ENCODE measurements at regions not wholly inside any gene's neighbourhood (a gene's known extent, or its start where the extent isn't known, plus 50 kb on each side); places are given as distances from the start of the nearest gene placed in this dataset.

GRCh38 chr7:13421776-13422175 is 567.7 kb downstream of the ETV1 start:
- no peak overlapping the region for H3K4me3 ChIP-seq (ENCODE audit: low read depth, low read length)
- TF ChIP-seq CTCF (IDR thresholded peaks at IDR 0.05; ENCODE audit: insufficient read depth, low read length) = no peak
- DNase-seq (ENCODE audit: low read depth) = no peak

- no peak for DNase-seq (ENCODE audit: low read depth)
- no peak overlapping the region for H3K4me3 ChIP-seq (ENCODE audit: low read depth, low read length)
- no peak for TF ChIP-seq CTCF (IDR thresholded peaks at IDR 0.05; ENCODE audit: insufficient read depth, low read length)
Measured at GRCh38 chr7:13433946-13434345, 555.5 kb downstream of the ETV1 start.

- no peak for TF ChIP-seq CTCF (IDR thresholded peaks at IDR 0.05; ENCODE audit: insufficient read depth, low read length)
- no peak for DNase-seq (ENCODE audit: low read depth)
- H3K4me3 ChIP-seq (ENCODE audit: low read depth, low read length) = no peak overlapping the region
Measured at GRCh38 chr7:13442226-13442625, 547.2 kb downstream of the ETV1 start.

GRCh38 chr7:13447637-13448036 is 541.8 kb downstream of the ETV1 start:
- DNase-seq (ENCODE audit: low read depth) = no peak
- TF ChIP-seq CTCF (IDR thresholded peaks at IDR 0.05; ENCODE audit: insufficient read depth, low read length) = no peak
- no peak overlapping the region for H3K4me3 ChIP-seq (ENCODE audit: low read depth, low read length)

GRCh38 chr7:13448243-13448642 is 541.2 kb downstream of the ETV1 start:
- no peak for DNase-seq (ENCODE audit: low read depth)
- no peak overlapping the region for H3K4me3 ChIP-seq (ENCODE audit: low read depth, low read length)
- TF ChIP-seq CTCF (IDR thresholded peaks at IDR 0.05; ENCODE audit: insufficient read depth, low read length) = no peak

- H3K4me3 ChIP-seq (ENCODE audit: low read depth, low read length) = no peak overlapping the region
- no peak for DNase-seq (ENCODE audit: low read depth)
- TF ChIP-seq CTCF (IDR thresholded peaks at IDR 0.05; ENCODE audit: insufficient read depth, low read length) = no peak
Measured at GRCh38 chr7:13449460-13449859, 540.0 kb downstream of the ETV1 start.

GRCh38 chr7:13454916-13455592 is 534.4 kb downstream of the ETV1 start:
- no peak for DNase-seq (ENCODE audit: low read depth)
- TF ChIP-seq CTCF (IDR thresholded peaks at IDR 0.05; ENCODE audit: insufficient read depth, low read length) = no peak
- H3K4me3 ChIP-seq (ENCODE audit: low read depth, low read length) = no peak overlapping the region
